Esophagus muscularis mucosa (tissue), 4 donors: ENCODE measurements at regions not wholly inside any gene's neighbourhood (a gene's known extent, or its start where the extent isn't known, plus 50 kb on each side); places are given as distances from the start of the nearest gene placed in this dataset.

Experiments
- DNase-seq: peaks from one replicate; pipeline ENCODE4 v3.0.0-alpha.2; 2017; ENCODE audit errors: extremely low spot score
- H3K27ac ChIP-seq, 4 donors: fragments of 200-600 bp; sonication (generic); replicated peaks in 1 of 4; 1 replicate in 3 of 4; 2 replicates in 1 of 4; pipeline ENCODE4 v1.5.1; 2016 to 2019; ENCODE audit warnings: mild to moderate bottlenecking in 1 of 4
- H3K27me3 ChIP-seq, 4 donors: fragments of 200-600 bp; sonication (generic); one replicate each; pipeline versions ENCODE4 v1.5.1 to v1.6.0; 2016 to 2019
- H3K36me3 ChIP-seq, 4 donors: fragments of 200-600 bp; sonication (generic); one replicate each; pipeline ENCODE4 v1.5.1; 2016 to 2019
- H3K4me1 ChIP-seq, 4 donors: fragments of 200-600 bp; sonication (generic); one replicate each; pipeline ENCODE4 v1.5.1; 2016 to 2019
- H3K4me3 ChIP-seq, 4 donors: fragments of 200-600 bp; sonication (generic); 1 replicate in 2 of 4; 2 replicates in 2 of 4; pipeline ENCODE4 v1.5.1; 2016 to 2019; ENCODE audit warnings: mild to moderate bottlenecking in 4 of 4, moderate library complexity in 1 of 4
- H3K9me3 ChIP-seq, 4 donors: fragments of 200-600 bp; sonication (generic); 1 replicate in 3 of 4; 2 replicates in 1 of 4; pipeline ENCODE4 v1.5.1; 2016 to 2019
- CTCF ChIP-seq, 3 experiments: fragments of 200-600 bp in 2 of 3; fragments of 450-650 bp in 1 of 3; sonication (generic) in 2 of 3; IDR thresholded peaks; one replicate each; pipeline ENCODE4 v1.5.1; 2017 to 2019; ENCODE audit warnings: antibody characterized with exemption in 3 of 3, mild to moderate bottlenecking in 2 of 3, moderate library complexity in 1 of 3
- EP300 ChIP-seq: sonication (generic); formaldehyde crosslinking; IDR thresholded peaks from one replicate; pipeline ENCODE4 v1.6.1; 2017; ENCODE audit warnings: antibody characterized with exemption
- POLR2A ChIP-seq: fragments of 450-650 bp; IDR thresholded peaks from one replicate; pipeline ENCODE4 v1.6.1; 2017; ENCODE audit warnings: antibody characterized with exemption, moderate library complexity, mild to moderate bottlenecking, low read depth
- POLR2AphosphoS5 ChIP-seq, 2 donors: sonication (generic); formaldehyde crosslinking; IDR thresholded peaks; one replicate each; pipeline ENCODE4 v1.6.1; 2017; ENCODE audit warnings: antibody characterized with exemption in 2 of 2
- WGBS: methylation state at CpG from one replicate; pipeline ENCODE4 v1.1.5; 2018; 5-methylcytosine and 5-hydroxymethylcytosine counted together
- intact Hi-C: fragments of 100-400 bp; cut with DNase I; formaldehyde crosslinking; loops from one replicate; pipeline ENCODE4 v1.15.1; 2023

GRCh38 chr14:44763356-44763755 is 198.4 kb downstream of the KLHL28 start:
- H3K9me3 ChIP-seq, result no peaks in the 10 kb centered on the region
- WGBS, result 85% methylated on average over 1 of the region's 1 CpG
- H3K27ac ChIP-seq, result no peak overlapping the region
- no peak for DNase-seq
- no peaks in the 10 kb centered on the region for H3K36me3 ChIP-seq
- intact Hi-C loops, result no loop called here
- no peaks in the 10 kb centered on the region for H3K27me3 ChIP-seq
- H3K4me1 ChIP-seq, result no peaks in the 10 kb centered on the region
- no peak overlapping the region for H3K4me3 ChIP-seq
- TF ChIP-seq CTCF (IDR thresholded peaks at IDR 0.05) (no peak), POLR2A (no peak), EP300 (no peak), POLR2AphosphoS5 (IDR thresholded peaks at IDR 0.05) (no peak)

- no peak for DNase-seq
- Histone ChIP-seq H3K27ac (no peak overlapping the region), H3K4me3 (no peak overlapping the region), H3K36me3 (no peaks in the 10 kb centered on the region), H3K4me1 (no peaks in the 10 kb centered on the region), H3K27me3 (no peaks in the 10 kb centered on the region), H3K9me3 (no peaks in the 10 kb centered on the region)
- intact Hi-C loops, result no loop called here
- TF ChIP-seq POLR2AphosphoS5 (IDR thresholded peaks at IDR 0.05), result no peak
- TF ChIP-seq POLR2A, result no peak
- 64% methylated on average over 2 of the region's 2 CpGs for WGBS
Observed at GRCh38 chr14:44759277-44759676, 202.5 kb downstream of the KLHL28 start.

- DNase-seq, result no peak
- intact Hi-C loops, result no loop called here
- Histone ChIP-seq H3K4me3 (no peak overlapping the region), H3K4me1 (no peaks in the 10 kb centered on the region), H3K27ac (no peak overlapping the region), H3K9me3 (no peaks in the 10 kb centered on the region), H3K36me3 (no peaks in the 10 kb centered on the region), H3K27me3 (no peaks in the 10 kb centered on the region)
- no peak for TF ChIP-seq EP300
- no peak for TF ChIP-seq CTCF (IDR thresholded peaks at IDR 0.05)
- TF ChIP-seq POLR2AphosphoS5 (IDR thresholded peaks at IDR 0.05), result no peak
- TF ChIP-seq POLR2A, result no peak
- WGBS, result 91% methylated on average over 3 of the region's 3 CpGs
Observed at GRCh38 chr14:44756554-44756953, 205.2 kb downstream of the KLHL28 start.

GRCh38 chr14:44745371-44745770 is 216.4 kb downstream of the KLHL28 start:
- no CpG with 5 or more reads among the region's 1 CpG for WGBS
- H3K4me1 ChIP-seq, result no peaks in the 10 kb centered on the region
- no peak overlapping the region for H3K27ac ChIP-seq
- no peak for DNase-seq
- no peak for TF ChIP-seq EP300
- TF ChIP-seq POLR2A, result no peak
- TF ChIP-seq POLR2AphosphoS5 (IDR thresholded peaks at IDR 0.05), result no peak
- TF ChIP-seq CTCF (IDR thresholded peaks at IDR 0.05), result no peak
- peaks cover 0 to 4% (median 0%) of the 10 kb centered on the region in 4 donors for H3K9me3 ChIP-seq
- intact Hi-C loops, result no loop called here
- no peaks in the 10 kb centered on the region for H3K36me3 ChIP-seq
- H3K27me3 ChIP-seq, result no peaks in the 10 kb centered on the region
- no peak overlapping the region for H3K4me3 ChIP-seq

GRCh38 chr14:44742202-44742601 is 219.5 kb downstream of the KLHL28 start:
- intact Hi-C loops, result no loop called here
- Histone ChIP-seq H3K27ac (no peak overlapping the region), H3K27me3 (no peaks in the 10 kb centered on the region), H3K4me3 (no peak overlapping the region), H3K9me3 (peaks cover 0 to under 1% (median 0%) of the 10 kb centered on the region in 4 donors), H3K4me1 (no peaks in the 10 kb centered on the region), H3K36me3 (no peaks in the 10 kb centered on the region)
- TF ChIP-seq POLR2A (no peak), EP300 (no peak), CTCF (IDR thresholded peaks at IDR 0.05) (no peak), POLR2AphosphoS5 (IDR thresholded peaks at IDR 0.05) (no peak)
- 89% methylated on average over 6 of the region's 6 CpGs for WGBS
- no peak for DNase-seq
